ENCODE measurements at regions not wholly inside any gene's neighbourhood (a gene's known extent, or its start where the extent isn't known, plus 50 kb on each side); places are given as distances from the start of the nearest gene placed in this dataset.

DNA sequence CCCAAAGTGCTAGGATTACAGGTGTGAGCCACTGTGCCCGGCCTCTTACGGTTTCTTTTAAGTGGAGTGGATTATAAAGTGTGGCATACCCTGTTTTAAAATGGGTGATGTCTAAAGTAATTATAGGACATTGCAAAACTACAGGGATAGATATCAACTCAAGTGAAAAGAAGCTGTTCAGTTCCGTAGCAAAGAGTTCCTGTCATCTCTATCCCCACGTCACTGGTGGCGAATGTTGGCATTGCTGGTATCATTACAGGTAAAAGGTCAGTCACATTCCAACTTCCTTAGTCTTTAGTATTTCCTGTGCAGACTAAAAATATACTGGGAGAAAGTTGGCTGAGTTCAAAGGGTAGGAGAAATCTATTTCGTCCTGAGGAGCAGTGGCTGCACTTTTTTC is 95.6 kb upstream of the SLC38A2 start:
- Mint-ChIP-seq H3K27ac (ENCODE audit: low read depth, unreplicated experiment) (peak overlapping the region; percentile 59), H3K36me3 (ENCODE audit: insufficient read depth, unreplicated experiment) (no peaks in the 10 kb centered on the region), H3K27me3 (ENCODE audit: insufficient read depth, unreplicated experiment) (no peaks in the 10 kb centered on the region), H3K4me3 (ENCODE audit: unreplicated experiment) (no peak overlapping the region), H3K4me1 (ENCODE audit: insufficient read depth, unreplicated experiment) (peaks cover 21% of the 10 kb centered on the region), H3K9me3 (ENCODE audit: unreplicated experiment) (no peaks in the 10 kb centered on the region)
- ChIA-PET CTCF (interaction anchor here (0.6 kb wide), 1 partner anchor 37 kb away, joined by 3 read pairs; no protein-coding TSS in a partner anchor), POLR2A (interaction anchor here (1.0 to 2.0 kb wide), 3 partner anchors 13 to 98 kb away, joined by 3 to 12 read pairs (median 6); no protein-coding TSS in a partner anchor)
- no TSS peak for BruUV-seq (replicated peaks)
- peak; percentile 54 for DNase-seq (ENCODE audit: unreplicated experiment)
- TF ChIP-seq, protein P1, sequence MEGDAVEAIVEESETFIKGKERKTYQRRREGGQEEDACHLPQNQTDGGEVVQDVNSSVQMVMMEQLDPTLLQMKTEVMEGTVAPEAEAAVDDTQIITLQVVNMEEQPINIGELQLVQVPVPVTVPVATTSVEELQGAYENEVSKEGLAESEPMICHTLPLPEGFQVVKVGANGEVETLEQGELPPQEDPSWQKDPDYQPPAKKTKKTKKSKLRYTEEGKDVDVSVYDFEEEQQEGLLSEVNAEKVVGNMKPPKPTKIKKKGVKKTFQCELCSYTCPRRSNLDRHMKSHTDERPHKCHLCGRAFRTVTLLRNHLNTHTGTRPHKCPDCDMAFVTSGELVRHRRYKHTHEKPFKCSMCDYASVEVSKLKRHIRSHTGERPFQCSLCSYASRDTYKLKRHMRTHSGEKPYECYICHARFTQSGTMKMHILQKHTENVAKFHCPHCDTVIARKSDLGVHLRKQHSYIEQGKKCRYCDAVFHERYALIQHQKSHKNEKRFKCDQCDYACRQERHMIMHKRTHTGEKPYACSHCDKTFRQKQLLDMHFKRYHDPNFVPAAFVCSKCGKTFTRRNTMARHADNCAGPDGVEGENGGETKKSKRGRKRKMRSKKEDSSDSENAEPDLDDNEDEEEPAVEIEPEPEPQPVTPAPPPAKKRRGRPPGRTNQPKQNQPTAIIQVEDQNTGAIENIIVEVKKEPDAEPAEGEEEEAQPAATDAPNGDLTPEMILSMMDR (IDR thresholded peaks at IDR 0.05; ENCODE audit: unreplicated experiment) = no peak
- intact Hi-C loops (cut with micrococcal nuclease) = no loop called here

DNA sequence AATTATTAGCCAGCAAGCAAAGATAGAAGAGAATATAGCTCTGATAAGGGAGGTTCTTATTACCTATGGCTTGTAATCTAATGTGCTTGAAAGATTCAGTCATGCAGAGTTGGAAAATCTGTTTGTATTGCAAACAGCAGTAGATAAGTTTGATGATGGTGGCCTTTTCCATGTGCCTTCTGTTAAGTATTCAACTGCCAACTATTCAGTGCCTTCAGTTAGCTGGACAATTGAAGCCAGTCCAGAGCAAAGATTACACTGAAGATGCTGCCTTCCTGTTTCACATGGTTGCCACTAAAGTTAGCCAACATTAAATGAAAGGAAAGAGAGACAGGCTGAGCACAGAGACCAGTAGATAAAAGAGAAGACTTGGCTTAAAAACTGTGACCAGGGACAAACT is 92.7 kb upstream of the SLC38A2 start:
- no peak overlapping the region for H3K4me3 Mint-ChIP-seq (ENCODE audit: unreplicated experiment)
- CTCF ChIA-PET = no interaction called here
- TF ChIP-seq, protein P1 (IDR thresholded peaks at IDR 0.05; ENCODE audit: unreplicated experiment) = no peak
- POLR2A ChIA-PET = interaction anchor here (0.8 kb wide), 1 partner anchor 9 kb away, joined by 6 read pairs; no protein-coding TSS in a partner anchor
- no TSS peak for BruUV-seq (replicated peaks)
- no peaks in the 10 kb centered on the region for H3K27me3 Mint-ChIP-seq (ENCODE audit: insufficient read depth, unreplicated experiment)
- no peak for DNase-seq (ENCODE audit: unreplicated experiment)
- intact Hi-C loops (cut with micrococcal nuclease) = no loop called here
- no peak overlapping the region for H3K27ac Mint-ChIP-seq (ENCODE audit: low read depth, unreplicated experiment)
- no peaks in the 10 kb centered on the region for H3K36me3 Mint-ChIP-seq (ENCODE audit: insufficient read depth, unreplicated experiment)
- H3K4me1 Mint-ChIP-seq (ENCODE audit: insufficient read depth, unreplicated experiment) = peaks cover 4% of the 10 kb centered on the region
- no peaks in the 10 kb centered on the region for H3K9me3 Mint-ChIP-seq (ENCODE audit: unreplicated experiment)

DNA sequence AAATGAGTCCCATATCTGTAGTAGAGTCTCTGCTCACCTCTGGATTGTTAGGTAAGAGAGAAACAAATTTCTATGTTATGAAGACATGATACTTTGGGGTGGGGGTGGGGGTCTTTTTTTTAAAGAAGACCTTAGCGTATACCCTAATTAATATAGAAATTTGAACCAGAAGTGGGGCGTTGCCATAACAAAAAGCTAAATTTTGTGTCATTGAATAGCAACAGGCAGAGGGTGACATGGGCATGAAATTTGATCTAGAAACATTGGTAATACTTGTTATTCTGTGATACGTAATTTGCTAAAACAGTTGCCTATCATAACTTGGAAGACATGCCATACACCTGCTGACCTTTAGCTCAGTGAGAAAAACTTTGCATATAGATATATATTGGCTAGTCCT is 92.3 kb upstream of the SLC38A2 start:
- intact Hi-C loops (cut with micrococcal nuclease) = no loop called here
- no TSS peak for BruUV-seq (replicated peaks)
- Mint-ChIP-seq H3K36me3 (ENCODE audit: insufficient read depth, unreplicated experiment) (no peaks in the 10 kb centered on the region), H3K4me1 (ENCODE audit: insufficient read depth, unreplicated experiment) (no peaks in the 10 kb centered on the region), H3K27ac (ENCODE audit: low read depth, unreplicated experiment) (no peak overlapping the region), H3K9me3 (ENCODE audit: unreplicated experiment) (no peaks in the 10 kb centered on the region), H3K4me3 (ENCODE audit: unreplicated experiment) (no peak overlapping the region), H3K27me3 (ENCODE audit: insufficient read depth, unreplicated experiment) (no peaks in the 10 kb centered on the region)
- POLR2A ChIA-PET = interaction anchor here (0.8 kb wide), 1 partner anchor 9 kb away, joined by 6 read pairs; no protein-coding TSS in a partner anchor
- CTCF ChIA-PET = no interaction called here
- DNase-seq (ENCODE audit: unreplicated experiment) = no peak
- TF ChIP-seq, protein P1 (IDR thresholded peaks at IDR 0.05; ENCODE audit: unreplicated experiment) = no peak

DNA sequence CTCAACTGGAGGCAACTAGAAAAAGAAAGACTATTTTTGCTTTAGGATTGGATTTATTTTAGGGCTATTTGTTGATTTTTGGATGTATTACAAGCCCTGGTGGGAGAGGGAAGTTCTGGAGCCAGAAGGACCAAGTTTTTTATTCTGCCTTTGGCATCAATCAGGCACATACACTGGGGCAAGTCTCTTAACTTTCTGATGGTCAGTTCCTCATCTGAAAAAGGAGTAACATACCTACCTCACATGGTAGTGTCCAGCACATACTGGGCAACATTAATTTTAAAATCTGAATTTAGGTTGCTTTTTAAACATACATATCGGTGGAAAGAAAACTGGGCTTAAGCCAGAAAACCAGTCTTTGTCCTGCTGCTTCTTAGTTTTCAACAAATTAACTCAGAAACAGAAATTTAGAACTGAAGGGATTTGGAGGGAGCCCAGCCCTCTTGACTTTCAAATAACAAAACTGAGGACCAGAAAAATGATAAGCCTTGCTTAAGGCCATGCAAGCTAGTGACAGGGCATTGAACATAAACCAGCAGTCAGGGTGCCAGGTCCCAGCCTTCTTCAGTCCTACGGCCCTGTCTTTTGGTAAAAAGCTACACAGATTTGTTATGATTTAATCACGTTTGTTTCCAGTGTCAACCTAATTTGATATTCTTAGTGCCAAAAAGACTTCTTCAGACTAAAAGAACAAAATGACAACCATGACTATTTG is 90.2 kb upstream of the SLC38A2 start:
- Mint-ChIP-seq H3K36me3 (ENCODE audit: insufficient read depth, unreplicated experiment) (no peaks in the 10 kb centered on the region), H3K4me3 (ENCODE audit: unreplicated experiment) (no peak overlapping the region), H3K27ac (ENCODE audit: low read depth, unreplicated experiment) (no peak overlapping the region), H3K4me1 (ENCODE audit: insufficient read depth, unreplicated experiment) (peaks cover 6% of the 10 kb centered on the region), H3K27me3 (ENCODE audit: insufficient read depth, unreplicated experiment) (no peaks in the 10 kb centered on the region), H3K9me3 (ENCODE audit: unreplicated experiment) (no peaks in the 10 kb centered on the region)
- BruUV-seq (replicated peaks) = no TSS peak
- DNase-seq (ENCODE audit: unreplicated experiment) = no peak
- ChIA-PET POLR2A (interaction anchor here (1.0 kb wide), 1 partner anchor 21 kb away, joined by 3 read pairs; no protein-coding TSS in a partner anchor), CTCF (no interaction called here)
- intact Hi-C loops (cut with micrococcal nuclease) = no loop called here
- TF ChIP-seq, protein P1 (IDR thresholded peaks at IDR 0.05; ENCODE audit: unreplicated experiment) = no peak
